H1 (cell line): ENCODE measurements at regions not wholly inside any gene's neighbourhood (a gene's known extent, or its start where the extent isn't known, plus 50 kb on each side); places are given as distances from the start of the nearest gene placed in this dataset.

Experiments
- CTCF ChIA-PET: fragments of 300-600 bp; sonication (Branson Sonifier 250); formaldehyde crosslinking; loops from one replicate; lab custom pipeline; 2021; ENCODE audit not compliant: partially characterized antibody; lab: Charles Lee
- POLR2A ChIA-PET: fragments of 300-600 bp; sonication (Branson Sonifier 250); formaldehyde crosslinking; loops from one replicate; lab custom pipeline; 2021; ENCODE audit warnings: inconsistent platforms; ENCODE audit not compliant: partially characterized antibody; lab: Charles Lee
- DNase-seq, 2 experiments: peaks; one replicate each; pipeline versions ENCODE4 v3.0.0 to v3.0.0-alpha.2; 2010 to 2022; ENCODE audit warnings: low spot score in 2 of 2, low read depth in 1 of 2, mixed read lengths in 1 of 2
- FAIRE-seq: peaks from 2 replicates; lab custom pipeline; 2011; peaks lifted over from hg19 to GRCh38; lab: Jason Lieb, UNC
- H2AFZ ChIP-seq: 2 replicates; pipeline ENCODE4 v1.8.1; 2012; ENCODE audit warnings: low read length, inconsistent platforms
- H2AK5ac ChIP-seq: 2 replicates; pipeline ENCODE4 v1.6.1; 2013; ENCODE audit warnings: low read depth, low read length
- H2BK120ac ChIP-seq: replicated peaks from 2 replicates; pipeline ENCODE3; 2013; ENCODE audit warnings: low read depth, low read length, inconsistent platforms
- H2BK12ac ChIP-seq: 2 replicates; pipeline ENCODE4 v1.6.1; 2013; ENCODE audit warnings: low read depth, low read length
- H2BK15ac ChIP-seq: 2 replicates; pipeline ENCODE4 v1.6.1; 2013; ENCODE audit warnings: low read length
- H2BK20ac ChIP-seq: 2 replicates; pipeline ENCODE4 v1.6.1; 2013; ENCODE audit warnings: low read length
- H2BK5ac ChIP-seq: 2 replicates; pipeline ENCODE4 v1.6.1; 2013; ENCODE audit warnings: low read depth, low read length
- H3K14ac ChIP-seq: 2 replicates; pipeline ENCODE4 v1.6.1; 2013; ENCODE audit warnings: inconsistent platforms; ENCODE audit not compliant: insufficient read length
- H3K18ac ChIP-seq: 2 replicates; pipeline ENCODE4 v1.6.1; 2013; ENCODE audit warnings: low read length; ENCODE audit errors: extremely low read depth
- H3K23ac ChIP-seq: 2 replicates; pipeline ENCODE4 v1.6.1; 2013; ENCODE audit warnings: inconsistent platforms; ENCODE audit not compliant: insufficient read length
- H3K23me2 ChIP-seq: 2 replicates; pipeline ENCODE4 v1.6.1; 2013; ENCODE audit warnings: low read depth, low read length
- H3K27ac ChIP-seq: 2 replicates; pipeline ENCODE4 v1.6.1; 2011; ENCODE audit warnings: low read depth, low read length, inconsistent platforms
- H3K27me3 ChIP-seq, 4 experiments: replicated peaks in 1 of 4; 1 replicate in 1 of 4; 2 replicates in 3 of 4; pipeline versions ENCODE4 v1.6.1 to v1.8.1; 2011 to 2013; ENCODE audit warnings: low read length in 3 of 4, mild to moderate bottlenecking in 3 of 4, inconsistent platforms in 2 of 4, mixed read lengths in 2 of 4, moderate library complexity in 1 of 4; ENCODE audit not compliant: control insufficient read depth in 3 of 4, insufficient read depth in 3 of 4; ENCODE audit errors: extremely low read depth in 1 of 4
- H3K36me3 ChIP-seq, 4 experiments: 2 replicates each; pipeline versions ENCODE4 v1.6.1 to v1.8.1; 2011 to 2013; ENCODE audit warnings: mild to moderate bottlenecking in 4 of 4, low read length in 3 of 4, moderate library complexity in 2 of 4, control low read depth in 1 of 4, inconsistent platforms in 1 of 4; ENCODE audit not compliant: insufficient read depth in 4 of 4, control insufficient read depth in 2 of 4
- H3K4ac ChIP-seq: replicated peaks from 2 replicates; pipeline ENCODE3; 2013; ENCODE audit warnings: low read length, low read depth, mixed read lengths, inconsistent platforms; ENCODE audit not compliant: insufficient read length
- H3K4me1 ChIP-seq, 4 experiments: replicated peaks in 1 of 4; 1 replicate in 1 of 4; 2 replicates in 3 of 4; pipeline versions ENCODE4 v1.6.1 to v1.8.1; 2011 to 2013; ENCODE audit warnings: low read length in 3 of 4, inconsistent platforms in 2 of 4, mixed read lengths in 1 of 4; ENCODE audit not compliant: insufficient read depth in 4 of 4, control insufficient read depth in 3 of 4
- H3K4me2 ChIP-seq, 2 experiments: 2 replicates each; pipeline versions ENCODE4 v1.6.1 to v1.8.1; 2011 to 2013; ENCODE audit warnings: low read depth in 2 of 2, low read length in 2 of 2, control low read depth in 1 of 2, inconsistent platforms in 1 of 2, mild to moderate bottlenecking in 1 of 2; ENCODE audit not compliant: insufficient read depth in 1 of 2
- H3K4me3 ChIP-seq, 4 experiments: fragments of 200-600, 300-600 bp in 1 of 4; sonication (generic), shearing (Covaris generic), sonication (Bioruptor Twin) in 1 of 4; 2 replicates each; pipeline versions ENCODE4 v1.5.1 to v1.8.1; 2011 to 2016; ENCODE audit warnings: low read length in 4 of 4, low read depth in 3 of 4, control low read depth in 2 of 4, inconsistent platforms in 2 of 4, mild to moderate bottlenecking in 2 of 4, mixed read lengths in 1 of 4, moderate library complexity in 1 of 4; ENCODE audit not compliant: insufficient read depth in 2 of 4; ENCODE audit errors: extremely low read depth in 1 of 4
- H3K56ac ChIP-seq: replicated peaks from 2 replicates; pipeline ENCODE3; 2013; ENCODE audit warnings: low read depth, mild to moderate bottlenecking, mixed read lengths, low read length, inconsistent platforms; ENCODE audit not compliant: insufficient read length
- H3K79me1 ChIP-seq: 2 replicates; pipeline ENCODE4 v1.6.1; 2013; ENCODE audit warnings: low read depth, low read length, control low read depth
- H3K79me2 ChIP-seq, 2 experiments: 2 replicates each; pipeline versions ENCODE4 v1.6.1 to v1.8.1; 2012 to 2013; ENCODE audit warnings: low read length in 2 of 2, mild to moderate bottlenecking in 2 of 2, inconsistent platforms in 1 of 2; ENCODE audit not compliant: insufficient read depth in 2 of 2, control insufficient read depth in 1 of 2
- H3K9ac ChIP-seq, 4 experiments: replicated peaks in 1 of 4; 1 replicate in 1 of 4; 2 replicates in 3 of 4; pipeline versions ENCODE4 v1.6.1 to v1.8.1; 2011 to 2013; ENCODE audit warnings: low read depth in 3 of 4, low read length in 3 of 4, control low read depth in 2 of 4, mild to moderate bottlenecking in 2 of 4, moderate library complexity in 2 of 4, inconsistent platforms in 1 of 4; ENCODE audit errors: extremely low read depth in 1 of 4
- H3K9me3 ChIP-seq, 2 experiments: 2 replicates each; pipeline versions ENCODE4 v1.6.1 to v1.8.1; 2012 to 2013; ENCODE audit warnings: mild to moderate bottlenecking in 2 of 2, moderate library complexity in 2 of 2, control low read depth in 1 of 2, inconsistent platforms in 1 of 2, low read depth in 1 of 2, low read length in 1 of 2, mixed read lengths in 1 of 2; ENCODE audit not compliant: insufficient read depth in 2 of 2
- H4K20me1 ChIP-seq, 2 experiments: replicated peaks in 1 of 2; 2 replicates each; pipeline versions ENCODE3 to v1.8.1; 2011 to 2013; ENCODE audit warnings: inconsistent platforms in 2 of 2, low read length in 2 of 2, mild to moderate bottlenecking in 1 of 2; ENCODE audit not compliant: insufficient read depth in 2 of 2, control insufficient read depth in 1 of 2
- H4K5ac ChIP-seq: 2 replicates; pipeline ENCODE4 v1.6.1; 2013; ENCODE audit warnings: low read length, low read depth, mixed read lengths, inconsistent platforms; ENCODE audit not compliant: insufficient read length
- H4K8ac ChIP-seq: 2 replicates; pipeline ENCODE4 v1.8.0; 2013; ENCODE audit warnings: mild to moderate bottlenecking, moderate library complexity, low read length, inconsistent platforms; ENCODE audit not compliant: insufficient read depth; ENCODE audit errors: extremely low read depth
- H4K91ac ChIP-seq: replicated peaks from 2 replicates; pipeline ENCODE3; 2013; ENCODE audit warnings: low read length, mixed read lengths, inconsistent platforms; ENCODE audit not compliant: insufficient read length
- ATF3 ChIP-seq: IDR thresholded peaks from 2 replicates; pipeline ENCODE4 v1.6.1; 2011; ENCODE audit warnings: low read depth, mild to moderate bottlenecking, low read length; ENCODE audit not compliant: insufficient read depth
- TAF1 ChIP-seq: IDR thresholded peaks from 2 replicates; pipeline ENCODE4 v1.6.1; 2011; ENCODE audit warnings: mild to moderate bottlenecking, low read depth, low read length
- USF2 ChIP-seq: IDR thresholded peaks from 2 replicates; pipeline ENCODE4 v1.6.1; 2011; ENCODE audit warnings: low read length, improper control_type of control experiment
- WGBS, 2 experiments: shearing (Covaris generic) in 1 of 2; methylation state at CpG; one replicate each; pipeline versions ENCODE4 v1.1.6 to v1.1.7; 2013 to 2015; ENCODE audit warnings: low lambda C conversion rate in 2 of 2, mixed read lengths in 2 of 2, inconsistent platforms in 1 of 2, low coverage in 1 of 2, missing lambda C conversion rate in 1 of 2; ENCODE audit not compliant: insufficient replicate concordance in 2 of 2, insufficient coverage in 1 of 2, insufficient read length in 1 of 2; ENCODE audit errors: extremely low coverage in 1 of 2, missing lambda C conversion rate in 1 of 2; 5-methylcytosine and 5-hydroxymethylcytosine counted together

- ChIA-PET POLR2A (no interaction called here), CTCF (no interaction called here)
- H3K9ac ChIP-seq: peak overlapping the region in 1 of 4 experiments; percentile 8; a peak in 1 of 7 replicates
- H3K4ac ChIP-seq: no peak overlapping the region
- H2AK5ac ChIP-seq: no peak overlapping the region
- H3K14ac ChIP-seq: no peak overlapping the region
- no peak overlapping the region for H2BK5ac ChIP-seq
- H3K9me3 ChIP-seq: no peaks in the 10 kb centered on the region
- H3K56ac ChIP-seq: no peak overlapping the region
- H4K91ac ChIP-seq: no peak overlapping the region
- WGBS, 2 experiments: 96% methylated on average over 3 of the region's 3 CpGs; no CpG with 5 or more reads in 1 of the 2 experiments
- no peak overlapping the region for H3K4me2 ChIP-seq
- H2BK12ac ChIP-seq: no peak overlapping the region
- H2AFZ ChIP-seq: no peak overlapping the region
- no peak overlapping the region for H3K23ac ChIP-seq
- H3K4me1 ChIP-seq: no peaks in the 10 kb centered on the region; a peak in 1 of 7 replicates
- H3K23me2 ChIP-seq: no peaks in the 10 kb centered on the region; the same call in 1 of the 2 replicates
- FAIRE-seq (no peak), DNase-seq (no peak)
- no peak overlapping the region for H4K5ac ChIP-seq
- no peak overlapping the region for H4K8ac ChIP-seq
- H2BK20ac ChIP-seq: no peak overlapping the region
- H3K4me3 ChIP-seq: no peak overlapping the region
- no peaks in the 10 kb centered on the region for H4K20me1 ChIP-seq
- no peak overlapping the region for H2BK120ac ChIP-seq
- no peak overlapping the region for H3K18ac ChIP-seq
- no peaks in the 10 kb centered on the region for H3K36me3 ChIP-seq
- H3K79me1 ChIP-seq: no peaks in the 10 kb centered on the region
- H3K27ac ChIP-seq: no peak overlapping the region
- H2BK15ac ChIP-seq: no peak overlapping the region
- peaks cover 0 to 2% (median 0%) of the 10 kb centered on the region in 4 experiments; a peak in 1 of 7 replicates for H3K27me3 ChIP-seq
- TF ChIP-seq USF2 (no peak), TAF1 (no peak), ATF3 (no peak)
- no peaks in the 10 kb centered on the region for H3K79me2 ChIP-seq
Observed at GRCh38 chr13:34862716-34863115, 79.4 kb upstream of the NBEA start.
